ENCODE measurements at regions not wholly inside any gene's neighbourhood (a gene's known extent, or its start where the extent isn't known, plus 50 kb on each side); places are given as distances from the start of the nearest gene placed in this dataset.

DNA sequence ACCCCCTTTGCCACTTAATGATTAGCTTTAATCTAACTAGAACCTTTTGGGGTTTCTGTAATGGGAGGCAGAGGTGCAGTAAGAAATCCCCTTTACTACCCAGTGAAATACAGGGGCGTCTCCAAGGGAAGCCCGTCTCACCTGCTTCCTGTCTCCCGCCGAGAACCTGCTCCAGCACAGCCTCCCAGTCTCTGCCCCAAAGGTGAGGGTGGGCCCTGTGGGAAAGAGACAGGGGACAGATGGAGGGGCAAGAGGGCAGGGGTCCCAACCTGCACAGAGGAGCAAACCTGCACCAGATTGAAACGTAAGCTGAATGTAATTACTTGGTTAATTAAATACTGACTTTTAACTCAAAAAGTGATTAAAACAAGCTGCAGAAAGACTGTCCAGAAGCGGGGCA lies 474.2 kb upstream of the SULF2 start:
- Histone ChIP-seq H3K79me2 (ENCODE audit: low read depth) (no peaks in the 10 kb centered on the region), H3K36me3 (no peaks in the 10 kb centered on the region), H3K27ac (no peak overlapping the region), H3F3A (ENCODE audit: low read depth) (no peaks in the 10 kb centered on the region), H3K4me1 (no peaks in the 10 kb centered on the region), H3K9ac (no peak overlapping the region), H4K20me1 (ENCODE audit: low read depth) (no peaks in the 10 kb centered on the region), H3K9me3 (ENCODE audit: low read depth) (peaks cover 6% of the 10 kb centered on the region), H3K4me2 (no peak overlapping the region), H2AFZ (replicated peaks) (no peak overlapping the region), H3K4me3 (no peak overlapping the region), H3K27me3 (no peaks in the 10 kb centered on the region)
- Mint-ChIP-seq H3K4me1 (peaks cover 3% of the 10 kb centered on the region), H3K36me3 (no peaks in the 10 kb centered on the region), H3K4me3 (no peak overlapping the region), H3K27me3 (ENCODE audit: insufficient read depth, low read depth) (peaks cover 7% of the 10 kb centered on the region), H3K27ac (no peak overlapping the region), H3K9me3 (peaks cover 20% of the 10 kb centered on the region)
- TF ChIP-seq, protein P1, sequence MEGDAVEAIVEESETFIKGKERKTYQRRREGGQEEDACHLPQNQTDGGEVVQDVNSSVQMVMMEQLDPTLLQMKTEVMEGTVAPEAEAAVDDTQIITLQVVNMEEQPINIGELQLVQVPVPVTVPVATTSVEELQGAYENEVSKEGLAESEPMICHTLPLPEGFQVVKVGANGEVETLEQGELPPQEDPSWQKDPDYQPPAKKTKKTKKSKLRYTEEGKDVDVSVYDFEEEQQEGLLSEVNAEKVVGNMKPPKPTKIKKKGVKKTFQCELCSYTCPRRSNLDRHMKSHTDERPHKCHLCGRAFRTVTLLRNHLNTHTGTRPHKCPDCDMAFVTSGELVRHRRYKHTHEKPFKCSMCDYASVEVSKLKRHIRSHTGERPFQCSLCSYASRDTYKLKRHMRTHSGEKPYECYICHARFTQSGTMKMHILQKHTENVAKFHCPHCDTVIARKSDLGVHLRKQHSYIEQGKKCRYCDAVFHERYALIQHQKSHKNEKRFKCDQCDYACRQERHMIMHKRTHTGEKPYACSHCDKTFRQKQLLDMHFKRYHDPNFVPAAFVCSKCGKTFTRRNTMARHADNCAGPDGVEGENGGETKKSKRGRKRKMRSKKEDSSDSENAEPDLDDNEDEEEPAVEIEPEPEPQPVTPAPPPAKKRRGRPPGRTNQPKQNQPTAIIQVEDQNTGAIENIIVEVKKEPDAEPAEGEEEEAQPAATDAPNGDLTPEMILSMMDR (IDR thresholded peaks at IDR 0.05): no peak
- DNase-seq (ENCODE audit: low spot score): no peak

DNA sequence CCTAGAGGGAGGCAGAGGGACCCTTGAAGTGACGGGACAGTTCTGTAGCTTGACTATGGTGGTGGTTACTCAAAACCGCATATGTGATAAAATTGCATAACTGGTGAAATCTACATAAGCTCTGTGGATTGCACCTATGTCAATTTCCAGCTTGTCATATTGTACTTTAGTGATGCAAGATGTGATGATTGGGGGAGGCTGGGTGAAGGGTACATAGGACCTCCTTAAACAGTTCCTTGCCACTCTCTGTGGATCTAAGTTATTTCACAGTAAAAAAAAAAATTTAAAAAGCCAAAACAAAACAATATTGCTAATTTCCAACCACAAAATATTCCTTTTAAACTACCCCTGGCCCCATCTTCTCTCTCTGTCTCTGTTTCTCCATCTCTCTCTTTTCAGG lies 472.6 kb upstream of the SULF2 start:
- peaks cover 3% of the 10 kb centered on the region for H3K4me1 Mint-ChIP-seq
- DNase-seq (ENCODE audit: low spot score): no peak
- Histone ChIP-seq H3K9ac (no peak overlapping the region), H3K4me1 (no peaks in the 10 kb centered on the region), H3K27ac (no peak overlapping the region), H3K9me3 (ENCODE audit: low read depth) (peaks cover 6% of the 10 kb centered on the region), H2AFZ (replicated peaks) (no peak overlapping the region), H3F3A (ENCODE audit: low read depth) (no peaks in the 10 kb centered on the region), H3K79me2 (ENCODE audit: low read depth) (no peaks in the 10 kb centered on the region), H3K4me3 (no peak overlapping the region), H3K27me3 (no peaks in the 10 kb centered on the region), H3K36me3 (no peaks in the 10 kb centered on the region), H4K20me1 (ENCODE audit: low read depth) (no peaks in the 10 kb centered on the region), H3K4me2 (no peak overlapping the region)
- H3K9me3 Mint-ChIP-seq: peaks cover 20% of the 10 kb centered on the region
- no peaks in the 10 kb centered on the region for H3K36me3 Mint-ChIP-seq
- H3K4me3 Mint-ChIP-seq: no peak overlapping the region
- H3K27me3 Mint-ChIP-seq (ENCODE audit: insufficient read depth, low read depth): peaks cover 4% of the 10 kb centered on the region
- TF ChIP-seq, protein P1 (IDR thresholded peaks at IDR 0.05): no peak
- TF ChIP-seq EZH2phosphoT487 (IDR thresholded peaks at IDR 0.05): no peak
- H3K27ac Mint-ChIP-seq: no peak overlapping the region

DNA sequence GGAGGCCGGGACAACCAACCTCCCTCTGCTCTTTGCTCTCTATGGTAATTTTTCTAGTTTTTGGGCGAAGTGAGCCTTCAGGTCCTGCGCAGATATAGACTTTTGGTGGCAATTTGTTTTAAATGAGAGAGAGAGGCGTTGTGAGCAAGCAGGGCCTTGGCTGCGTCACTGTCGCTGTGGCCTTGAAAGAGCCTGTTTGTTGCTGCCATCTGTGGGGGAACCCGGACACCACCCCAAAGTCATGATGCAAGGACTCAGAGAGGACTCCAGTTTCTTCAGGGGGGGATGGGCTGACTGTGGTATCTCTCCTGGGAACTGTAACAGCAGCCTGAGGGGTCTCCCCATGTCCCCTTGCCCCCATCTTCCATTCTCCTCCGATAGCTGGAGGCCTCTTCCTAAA lies 462.7 kb upstream of the SULF2 start:
- Histone ChIP-seq H3K27me3 (no peaks in the 10 kb centered on the region), H3K9me3 (ENCODE audit: low read depth) (no peaks in the 10 kb centered on the region), H3K4me3 (no peak overlapping the region), H3K4me1 (no peaks in the 10 kb centered on the region), H4K20me1 (ENCODE audit: low read depth) (no peaks in the 10 kb centered on the region), H3F3A (ENCODE audit: low read depth) (no peaks in the 10 kb centered on the region), H3K36me3 (no peaks in the 10 kb centered on the region), H2AFZ (replicated peaks) (no peak overlapping the region), H3K9ac (no peak overlapping the region), H3K27ac (no peak overlapping the region), H3K79me2 (ENCODE audit: low read depth) (no peaks in the 10 kb centered on the region), H3K4me2 (no peak overlapping the region)
- no peak overlapping the region for H3K4me3 Mint-ChIP-seq
- DNase-seq (ENCODE audit: low spot score): no peak
- no peak overlapping the region for H3K27ac Mint-ChIP-seq
- no peaks in the 10 kb centered on the region for H3K36me3 Mint-ChIP-seq
- H3K9me3 Mint-ChIP-seq: no peaks in the 10 kb centered on the region
- peaks cover 7% of the 10 kb centered on the region for H3K4me1 Mint-ChIP-seq
- peaks cover 5% of the 10 kb centered on the region for H3K27me3 Mint-ChIP-seq (ENCODE audit: insufficient read depth, low read depth)
- TF ChIP-seq EZH2phosphoT487 (IDR thresholded peaks at IDR 0.05) (no peak), EZH2 (IDR thresholded peaks at IDR 0.05) (no peak)
- TF ChIP-seq, protein P1 (IDR thresholded peaks at IDR 0.05): no peak
